ENCODE measurements at regions not wholly inside any gene's neighbourhood (a gene's known extent, or its start where the extent isn't known, plus 50 kb on each side); places are given as distances from the start of the nearest gene placed in this dataset.

DNA sequence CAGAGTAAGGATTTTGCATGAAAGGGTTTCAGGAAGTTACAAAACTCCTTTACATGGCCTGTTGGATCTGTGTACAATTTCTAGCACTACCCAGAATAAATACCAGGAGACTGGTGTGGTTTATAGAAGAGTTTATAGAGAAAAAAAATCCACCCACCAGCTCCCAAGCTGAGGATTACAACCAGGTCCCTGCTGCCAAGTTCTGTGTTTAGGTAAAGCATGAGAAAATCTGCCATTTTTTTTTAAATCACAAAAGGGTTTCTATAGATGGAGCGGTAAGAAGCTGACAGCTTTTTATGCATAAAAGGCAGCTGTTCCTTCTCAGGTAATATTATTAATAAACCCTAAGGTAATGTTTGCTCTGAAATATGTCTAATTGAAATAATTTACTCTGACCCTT, 545.4 kb upstream of the ZEB2 start:
- H3K4me1 ChIP-seq (ENCODE audit: insufficient read depth, low read length), result no peaks in the 10 kb centered on the region; the same call in 1 of the 2 replicates

DNA sequence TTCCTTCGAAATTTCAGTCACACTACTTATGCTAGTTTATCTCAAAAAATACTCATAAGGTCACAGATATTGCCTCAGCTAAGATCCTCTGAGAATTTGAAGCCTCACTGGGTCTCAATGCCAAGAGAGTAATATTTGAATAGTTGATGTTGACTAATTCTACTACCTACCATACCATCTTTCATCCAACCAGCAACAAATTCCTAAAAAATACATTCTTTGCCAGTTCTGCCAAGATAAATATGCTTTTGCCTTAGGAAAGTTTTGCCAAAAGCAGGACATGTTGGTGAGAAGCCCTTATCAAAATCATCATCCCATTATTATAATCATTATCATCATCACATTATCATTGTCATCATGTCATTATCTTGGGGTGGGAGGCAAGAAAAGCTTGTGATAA, 544.6 kb upstream of the ZEB2 start:
- no peaks in the 10 kb centered on the region for H3K36me3 ChIP-seq (ENCODE audit: insufficient read depth, low read length)
- no peak overlapping the region for H3K9ac ChIP-seq (ENCODE audit: low read depth, low read length)
- peaks cover 2% of the 10 kb centered on the region; the same call in 1 of the 2 replicates for H3K9me3 ChIP-seq (ENCODE audit: control insufficient read depth, insufficient read depth, low read length)
- H3K4me1 ChIP-seq (ENCODE audit: insufficient read depth, low read length), result no peaks in the 10 kb centered on the region; the same call in 1 of the 2 replicates

More for the DNA sequence above, 545.4 kb upstream of the ZEB2 start:
- H3K9me3 ChIP-seq (ENCODE audit: control insufficient read depth, insufficient read depth, low read length), result peaks cover 8% of the 10 kb centered on the region
- no peaks in the 10 kb centered on the region for H3K36me3 ChIP-seq (ENCODE audit: insufficient read depth, low read length)
- no peak overlapping the region for H3K9ac ChIP-seq (ENCODE audit: low read depth, low read length)

DNA sequence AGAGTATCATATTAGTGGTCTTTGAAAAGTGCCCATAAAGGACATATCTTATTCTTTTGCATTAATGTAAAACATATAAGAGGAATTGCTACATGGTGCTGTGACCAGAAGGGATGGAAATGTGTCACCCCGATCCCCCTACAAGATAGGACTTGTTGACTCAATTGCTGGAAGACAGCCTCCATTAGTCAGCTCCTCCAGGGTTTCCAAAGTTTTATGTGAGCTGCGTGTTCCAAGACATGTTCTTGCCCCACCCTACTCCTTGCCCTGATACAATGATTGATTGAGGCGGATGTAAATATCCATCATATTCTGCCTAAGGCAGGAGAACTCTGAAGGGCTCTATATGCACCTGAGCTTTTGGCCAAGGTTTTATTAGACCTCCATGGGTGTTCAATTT, 541.0 kb upstream of the ZEB2 start:
- H3K36me3 ChIP-seq (ENCODE audit: insufficient read depth, low read length), result no peaks in the 10 kb centered on the region
- H3K4me1 ChIP-seq (ENCODE audit: insufficient read depth, low read length), result no peaks in the 10 kb centered on the region
- no peak overlapping the region for H3K9ac ChIP-seq (ENCODE audit: low read depth, low read length)
- H3K9me3 ChIP-seq (ENCODE audit: control insufficient read depth, insufficient read depth, low read length), result no peaks in the 10 kb centered on the region

- no peaks in the 10 kb centered on the region for H3K9me3 ChIP-seq (ENCODE audit: control insufficient read depth, insufficient read depth, low read length)
- no peak overlapping the region for H3K9ac ChIP-seq (ENCODE audit: low read depth, low read length)
- H3K4me1 ChIP-seq (ENCODE audit: insufficient read depth, low read length), result no peaks in the 10 kb centered on the region
- no peaks in the 10 kb centered on the region for H3K36me3 ChIP-seq (ENCODE audit: insufficient read depth, low read length)
Measured at GRCh38 chr2:145059914-145060313, 540.0 kb upstream of the ZEB2 start.

GRCh38 chr2:145059343-145059742, 539.4 kb upstream of the ZEB2 start:
- Histone ChIP-seq H3K4me1 (ENCODE audit: insufficient read depth, low read length) (no peaks in the 10 kb centered on the region), H3K36me3 (ENCODE audit: insufficient read depth, low read length) (no peaks in the 10 kb centered on the region), H3K9ac (ENCODE audit: low read depth, low read length) (no peak overlapping the region), H3K9me3 (ENCODE audit: control insufficient read depth, insufficient read depth, low read length) (no peaks in the 10 kb centered on the region)

GRCh38 chr2:145058457-145058856, 538.5 kb upstream of the ZEB2 start:
- Histone ChIP-seq H3K4me1 (ENCODE audit: insufficient read depth, low read length) (no peaks in the 10 kb centered on the region), H3K9me3 (ENCODE audit: control insufficient read depth, insufficient read depth, low read length) (no peaks in the 10 kb centered on the region), H3K36me3 (ENCODE audit: insufficient read depth, low read length) (no peaks in the 10 kb centered on the region), H3K9ac (ENCODE audit: low read depth, low read length) (no peak overlapping the region)

- no peaks in the 10 kb centered on the region for H3K36me3 ChIP-seq (ENCODE audit: insufficient read depth, low read length)
Measured at GRCh38 chr2:145055651-145056050, 535.7 kb upstream of the ZEB2 start.

GRCh38 chr2:145050134-145050533, 530.2 kb upstream of the ZEB2 start:
- H3K4me1 ChIP-seq (ENCODE audit: insufficient read depth, low read length), result no peaks in the 10 kb centered on the region
- no peaks in the 10 kb centered on the region for H3K9me3 ChIP-seq (ENCODE audit: control insufficient read depth, insufficient read depth, low read length)
- no peak overlapping the region for H3K9ac ChIP-seq (ENCODE audit: low read depth, low read length)
- H3K36me3 ChIP-seq (ENCODE audit: insufficient read depth, low read length), result no peaks in the 10 kb centered on the region

More at GRCh38 chr2:145055651-145056050, 535.7 kb upstream of the ZEB2 start:
- Histone ChIP-seq H3K9ac (ENCODE audit: low read depth, low read length) (no peak overlapping the region), H3K9me3 (ENCODE audit: control insufficient read depth, insufficient read depth, low read length) (no peaks in the 10 kb centered on the region), H3K4me1 (ENCODE audit: insufficient read depth, low read length) (no peaks in the 10 kb centered on the region)

DNA sequence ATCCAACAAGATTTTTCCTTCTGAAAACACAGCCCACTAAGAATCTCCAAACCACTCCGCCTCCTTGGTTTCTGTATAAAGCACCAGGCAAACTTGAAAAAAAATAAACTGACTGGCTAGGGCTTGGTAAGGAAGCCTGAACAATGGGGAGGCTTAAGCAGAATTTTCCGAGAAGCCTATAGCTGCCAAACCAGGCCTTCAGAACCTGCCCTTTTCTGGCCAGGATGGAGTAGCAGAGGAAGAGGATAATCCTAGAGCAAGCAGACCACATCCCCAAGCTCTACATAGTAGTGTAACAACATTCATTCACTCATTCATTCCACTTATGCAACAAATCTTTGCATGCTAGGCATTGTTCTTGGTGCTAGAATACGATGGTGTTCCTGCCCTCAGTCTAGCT, 529.6 kb upstream of the ZEB2 start:
- no peaks in the 10 kb centered on the region for H3K36me3 ChIP-seq (ENCODE audit: insufficient read depth, low read length)
- no peaks in the 10 kb centered on the region for H3K9me3 ChIP-seq (ENCODE audit: control insufficient read depth, insufficient read depth, low read length)
- no peak overlapping the region for H3K9ac ChIP-seq (ENCODE audit: low read depth, low read length)
- no peaks in the 10 kb centered on the region for H3K4me1 ChIP-seq (ENCODE audit: insufficient read depth, low read length)

DNA sequence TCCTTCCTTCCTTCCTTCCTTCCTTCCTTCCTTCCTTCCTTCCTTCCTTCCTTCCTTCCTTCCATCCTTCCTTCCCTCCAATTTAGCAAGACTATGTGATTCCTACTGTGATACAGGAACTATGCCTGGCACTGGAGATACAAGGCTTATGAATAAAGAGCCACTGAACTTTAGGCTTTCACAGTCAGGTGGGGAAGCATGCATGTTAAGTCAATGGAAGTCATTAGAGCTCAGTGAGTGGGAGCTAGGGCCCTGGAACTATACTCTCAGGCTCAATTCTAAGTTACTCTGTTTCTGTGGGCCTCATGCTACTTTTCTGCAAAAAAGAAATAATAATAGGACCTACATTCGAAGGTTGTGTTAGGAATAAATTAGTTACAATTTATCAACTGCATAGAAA, 527.6 kb upstream of the ZEB2 start:
- Histone ChIP-seq H3K9ac (ENCODE audit: low read depth, low read length) (no peak overlapping the region), H3K36me3 (ENCODE audit: insufficient read depth, low read length) (no peaks in the 10 kb centered on the region), H3K4me1 (ENCODE audit: insufficient read depth, low read length) (no peaks in the 10 kb centered on the region), H3K9me3 (ENCODE audit: control insufficient read depth, insufficient read depth, low read length) (no peaks in the 10 kb centered on the region)

GRCh38 chr2:145044491-145044890, 524.6 kb upstream of the ZEB2 start:
- Histone ChIP-seq H3K9ac (ENCODE audit: low read depth, low read length) (no peak overlapping the region), H3K36me3 (ENCODE audit: insufficient read depth, low read length) (no peaks in the 10 kb centered on the region), H3K4me1 (ENCODE audit: insufficient read depth, low read length) (no peaks in the 10 kb centered on the region), H3K9me3 (ENCODE audit: control insufficient read depth, insufficient read depth, low read length) (no peaks in the 10 kb centered on the region)

GRCh38 chr2:145043399-145043834, 523.5 kb upstream of the ZEB2 start:
- Histone ChIP-seq H3K36me3 (ENCODE audit: insufficient read depth, low read length) (no peaks in the 10 kb centered on the region), H3K9ac (ENCODE audit: low read depth, low read length) (no peak overlapping the region), H3K4me1 (ENCODE audit: insufficient read depth, low read length) (no peaks in the 10 kb centered on the region), H3K9me3 (ENCODE audit: control insufficient read depth, insufficient read depth, low read length) (no peaks in the 10 kb centered on the region)

- Histone ChIP-seq H3K36me3 (ENCODE audit: insufficient read depth, low read length) (no peaks in the 10 kb centered on the region), H3K4me1 (ENCODE audit: insufficient read depth, low read length) (no peaks in the 10 kb centered on the region), H3K9me3 (ENCODE audit: control insufficient read depth, insufficient read depth, low read length) (no peaks in the 10 kb centered on the region), H3K9ac (ENCODE audit: low read depth, low read length) (no peak overlapping the region)
Measured at GRCh38 chr2:145041706-145042105, 521.8 kb upstream of the ZEB2 start.

- H3K36me3 ChIP-seq (ENCODE audit: insufficient read depth, low read length), result no peaks in the 10 kb centered on the region
- no peaks in the 10 kb centered on the region for H3K4me1 ChIP-seq (ENCODE audit: insufficient read depth, low read length)
- no peak overlapping the region for H3K9ac ChIP-seq (ENCODE audit: low read depth, low read length)
- H3K9me3 ChIP-seq (ENCODE audit: control insufficient read depth, insufficient read depth, low read length), result 0 out of 2 replicates have a peak, but pooled peaks cover under 1% of the 10 kb centered on the region
Measured at GRCh38 chr2:145040433-145040832, 520.5 kb upstream of the ZEB2 start.

DNA sequence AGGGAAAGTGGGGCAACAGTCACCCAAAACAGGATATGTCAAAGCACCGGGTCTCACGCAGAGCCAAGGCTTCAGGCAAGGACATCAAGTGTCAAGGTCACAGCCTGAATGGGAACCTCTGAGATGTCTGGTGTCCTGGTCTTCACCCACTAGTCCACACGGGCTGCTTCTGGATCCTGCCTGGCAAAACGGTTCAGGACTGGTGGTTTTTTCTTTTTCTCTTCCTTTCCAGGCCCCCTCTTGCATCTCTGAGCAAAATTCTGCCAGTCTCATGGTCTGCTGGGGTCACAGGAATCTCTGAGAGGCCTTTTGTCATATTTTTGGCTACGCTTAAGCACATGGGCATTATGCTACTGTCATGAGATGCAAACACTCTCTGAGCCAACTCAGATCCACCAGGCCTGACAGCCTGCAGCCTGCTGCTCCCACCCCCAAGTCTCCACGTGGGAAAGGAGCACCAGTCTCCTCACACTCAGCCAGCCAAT, 518.2 kb upstream of the ZEB2 start:
- Histone ChIP-seq H3K36me3 (ENCODE audit: insufficient read depth, low read length) (no peaks in the 10 kb centered on the region), H3K9ac (ENCODE audit: low read depth, low read length) (no peak overlapping the region), H3K9me3 (ENCODE audit: control insufficient read depth, insufficient read depth, low read length) (0 out of 2 replicates have a peak, but pooled peaks cover 2% of the 10 kb centered on the region), H3K4me1 (ENCODE audit: insufficient read depth, low read length) (no peaks in the 10 kb centered on the region)
